ENCODE measurements at regions not wholly inside any gene's neighbourhood (a gene's known extent, or its start where the extent isn't known, plus 50 kb on each side); places are given as distances from the start of the nearest gene placed in this dataset.

DNA sequence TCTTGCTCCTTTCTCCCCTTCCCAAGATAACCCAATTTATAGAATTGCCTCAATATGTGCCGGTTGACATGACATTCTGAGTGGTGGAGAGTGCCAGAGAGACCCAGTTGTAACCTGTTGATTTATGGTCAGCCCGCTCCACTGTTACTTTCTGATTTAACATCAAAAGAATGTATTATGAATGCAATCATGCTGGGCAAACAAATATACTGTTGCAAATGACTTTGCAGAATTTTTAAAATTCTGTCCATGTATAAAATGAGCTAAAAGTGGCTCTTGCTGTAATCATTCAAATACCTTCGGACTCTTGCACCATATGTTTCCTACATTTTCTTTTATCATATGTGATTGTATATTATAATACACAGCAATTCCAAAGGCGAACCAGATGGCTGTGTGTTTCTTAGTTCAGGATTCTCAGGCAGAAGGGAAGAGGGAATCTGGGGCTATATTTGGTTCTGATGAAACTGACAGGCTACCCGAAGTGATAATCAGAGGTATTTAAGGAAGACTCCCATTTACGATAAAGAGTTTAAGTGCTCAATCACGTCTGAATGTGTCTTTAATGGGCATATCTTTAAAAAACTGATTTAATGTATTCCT, 131.7 kb downstream of the CLCN4 start:
- DNase-seq (ENCODE audit: low read depth in 2 of 3, low spot score in 2 of 3) = no peak

DNA sequence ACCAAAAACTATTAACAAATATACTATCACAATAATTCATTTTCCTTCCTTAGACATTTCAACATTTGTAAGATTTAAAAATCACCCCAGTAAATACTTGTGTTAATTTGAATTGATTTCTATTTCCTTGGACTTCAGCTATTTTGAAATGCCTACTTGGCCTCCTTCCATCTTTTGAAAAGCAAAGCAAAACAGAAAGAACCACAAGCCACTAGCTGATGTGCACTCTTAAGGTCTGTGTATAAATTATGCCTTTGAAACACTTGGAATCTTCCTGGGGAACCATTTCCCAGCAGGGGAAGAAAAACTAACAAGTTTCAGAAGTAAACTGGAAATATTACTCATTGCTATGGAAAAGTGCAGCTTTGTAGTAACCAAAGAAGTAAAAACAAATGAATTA, 139.8 kb downstream of the CLCN4 start:
- no peak for DNase-seq (ENCODE audit: low read depth in 2 of 3, low spot score in 2 of 3)

DNA sequence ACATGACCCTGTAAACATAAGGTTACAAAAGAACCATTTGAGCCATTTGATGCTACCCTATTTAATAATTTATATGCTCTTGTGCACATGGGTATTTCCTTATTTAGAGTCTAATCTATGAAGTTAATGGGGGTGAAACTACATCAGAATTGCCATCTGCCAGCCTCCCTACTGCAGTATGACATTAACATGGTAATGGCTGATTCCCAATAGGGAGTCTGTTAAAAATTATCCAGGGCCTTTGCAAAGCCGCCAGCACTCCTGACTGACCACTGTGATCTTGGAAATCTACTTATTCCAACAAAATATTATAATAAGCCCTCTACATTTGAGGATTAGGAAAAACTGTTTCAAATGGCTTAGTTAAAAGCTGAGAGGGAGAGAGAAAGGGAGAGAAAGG, 153.7 kb downstream of the CLCN4 start:
- DNase-seq (ENCODE audit: low read depth in 2 of 3, low spot score in 2 of 3) = no peak

DNA sequence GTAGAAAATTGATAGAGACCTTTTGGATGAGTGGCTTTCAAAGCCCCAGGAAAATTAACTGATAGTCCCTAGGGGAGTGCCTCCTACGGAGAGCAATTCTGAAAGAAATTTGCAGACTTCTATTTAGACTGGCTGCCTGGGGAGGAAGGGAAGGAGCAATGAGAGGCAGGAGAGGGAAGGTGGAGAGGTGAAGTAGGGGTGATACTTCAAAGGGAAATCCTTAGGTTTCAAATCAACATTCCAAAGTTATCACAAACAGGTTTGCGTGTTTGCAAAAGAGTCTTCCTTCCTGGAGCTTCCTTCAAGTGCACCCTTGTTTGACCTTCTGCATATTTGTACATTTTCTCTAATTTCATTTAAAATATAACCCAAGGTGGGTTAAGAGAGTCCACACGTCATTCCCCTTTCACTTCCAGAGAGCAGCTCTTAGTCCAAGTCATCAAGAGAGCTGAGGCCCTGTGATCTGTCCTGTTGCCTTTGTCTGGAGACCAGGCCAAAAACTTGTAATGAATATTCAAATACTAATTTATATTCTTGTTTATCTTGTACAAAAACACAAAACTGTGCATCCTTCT, 157.8 kb downstream of the CLCN4 start:
- no peak for DNase-seq (ENCODE audit: low read depth in 2 of 3, low spot score in 2 of 3)

- no peak for DNase-seq (ENCODE audit: low read depth in 2 of 3, low spot score in 2 of 3)
Observed at GRCh38 chrX:10325611-10326010, 168.8 kb downstream of the CLCN4 start.

DNA sequence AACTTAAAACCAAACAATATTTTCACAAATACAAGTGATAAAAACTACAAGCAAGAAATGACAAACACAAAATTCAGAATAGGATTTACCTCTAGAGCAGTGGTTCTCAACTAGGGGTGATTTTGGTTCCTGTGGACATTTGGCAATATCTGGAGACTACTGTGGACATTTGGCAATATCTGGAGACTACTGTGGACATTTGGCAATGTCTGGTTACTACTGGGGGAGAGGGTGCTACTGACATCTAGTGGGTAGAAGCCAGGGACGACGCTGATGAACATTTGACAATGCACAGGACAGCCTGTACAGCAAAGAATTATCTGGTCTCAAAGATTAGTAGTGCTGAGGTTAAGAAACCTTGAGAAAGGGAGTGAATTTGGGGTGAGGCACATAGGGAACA, 169.8 kb downstream of the CLCN4 start:
- DNase-seq (ENCODE audit: low read depth in 2 of 3, low spot score in 2 of 3) = no peak

DNA sequence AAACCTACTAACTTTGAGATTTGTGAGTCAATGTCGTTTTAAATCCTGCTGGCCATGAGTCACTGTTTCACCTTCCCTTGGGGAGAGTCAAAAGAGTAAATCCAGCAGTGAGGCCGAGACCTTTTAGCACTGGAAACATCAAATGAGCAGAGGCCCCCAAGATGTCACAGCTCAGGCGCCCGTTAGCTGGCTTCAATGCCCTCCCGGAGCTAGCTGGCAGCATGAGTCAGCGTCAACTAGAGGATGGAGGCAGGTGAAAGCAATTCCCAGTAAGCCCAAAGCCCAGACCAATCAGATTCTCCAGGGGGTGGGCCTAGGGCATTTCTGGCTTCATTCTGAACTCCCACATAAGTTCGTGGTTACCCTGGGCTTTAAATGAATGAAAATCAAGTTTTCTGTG, 170.9 kb downstream of the CLCN4 start:
- DNase-seq (ENCODE audit: low read depth in 2 of 3, low spot score in 2 of 3) = no peak

- no peak for DNase-seq (ENCODE audit: low read depth in 2 of 3, low spot score in 2 of 3)
Observed at GRCh38 chrX:10329984-10330383, 173.2 kb downstream of the CLCN4 start.

DNA sequence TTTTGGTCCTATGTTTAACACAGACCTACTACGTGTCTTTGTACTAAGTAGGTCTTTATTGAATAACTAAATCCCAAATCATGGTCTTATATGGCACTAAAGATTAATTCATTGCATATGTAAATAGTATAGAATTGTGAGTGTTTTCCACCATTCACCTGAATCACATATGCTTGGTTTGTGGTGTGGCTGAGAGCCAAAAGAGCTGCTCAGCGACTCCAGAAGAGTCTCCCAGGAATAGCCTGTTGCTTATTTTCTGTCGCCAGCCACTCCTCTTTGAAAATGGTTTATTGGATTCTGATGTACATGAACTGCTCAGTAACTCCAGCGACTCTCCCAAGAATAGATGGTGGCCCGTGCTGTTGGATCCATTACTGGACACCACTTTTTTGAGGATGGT, 184.5 kb downstream of the CLCN4 start:
- DNase-seq (ENCODE audit: low read depth in 2 of 3, low spot score in 2 of 3) = no peak

GRCh38 chrX:10350221-10350620, 193.4 kb downstream of the CLCN4 start:
- no peak for DNase-seq (ENCODE audit: low read depth in 2 of 3, low spot score in 2 of 3)

GRCh38 chrX:10350981-10351380, 194.2 kb downstream of the CLCN4 start:
- no peak for DNase-seq (ENCODE audit: low read depth in 2 of 3, low spot score in 2 of 3)

- no peak for DNase-seq (ENCODE audit: low read depth in 2 of 3, low spot score in 2 of 3)
Observed at GRCh38 chrX:10352536-10352935, 195.8 kb downstream of the CLCN4 start.

DNA sequence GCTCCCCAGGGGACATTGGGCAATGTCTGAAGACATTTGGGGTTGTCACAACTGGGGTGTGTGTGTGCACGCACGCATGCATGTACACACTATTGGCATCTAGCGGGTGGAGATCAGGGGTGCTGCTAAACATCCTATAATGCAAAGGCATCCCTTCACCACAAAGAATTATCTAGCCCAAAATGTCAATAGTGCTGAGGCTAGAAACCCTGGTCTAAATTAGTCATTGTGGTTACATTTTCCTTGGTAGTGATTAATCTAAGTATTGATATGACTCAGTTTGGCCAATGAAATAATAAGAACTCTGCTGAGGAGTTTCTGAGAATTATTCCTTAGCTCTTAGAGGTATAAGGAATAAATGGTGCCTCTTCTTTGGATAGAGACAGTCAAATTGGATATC, 200.2 kb downstream of the CLCN4 start:
- DNase-seq (ENCODE audit: low read depth in 2 of 3, low spot score in 2 of 3) = no peak

DNA sequence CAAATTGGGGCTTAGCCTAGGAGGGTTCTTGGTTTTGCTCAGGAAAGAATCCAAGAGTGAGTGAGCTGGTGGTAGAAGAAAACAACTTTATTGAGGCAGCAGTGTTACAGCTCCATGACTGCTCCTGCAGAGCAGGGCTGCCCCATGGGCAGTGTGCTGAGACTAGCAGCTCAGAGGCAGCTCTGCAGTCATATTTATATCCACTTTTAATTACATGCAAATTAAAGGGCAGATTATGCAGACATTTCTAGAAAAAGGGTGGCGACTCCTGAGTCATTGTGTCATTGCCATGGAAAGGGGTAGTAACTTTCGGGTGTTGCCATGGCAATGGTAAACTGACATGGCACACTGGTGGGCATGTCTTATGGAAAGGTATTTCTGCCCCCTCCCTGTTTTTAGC, 202.2 kb downstream of the CLCN4 start:
- DNase-seq (ENCODE audit: low read depth in 2 of 3, low spot score in 2 of 3) = no peak

GRCh38 chrX:10360116-10360515, 203.3 kb downstream of the CLCN4 start:
- DNase-seq (ENCODE audit: low read depth in 2 of 3, low spot score in 2 of 3) = no peak

DNA sequence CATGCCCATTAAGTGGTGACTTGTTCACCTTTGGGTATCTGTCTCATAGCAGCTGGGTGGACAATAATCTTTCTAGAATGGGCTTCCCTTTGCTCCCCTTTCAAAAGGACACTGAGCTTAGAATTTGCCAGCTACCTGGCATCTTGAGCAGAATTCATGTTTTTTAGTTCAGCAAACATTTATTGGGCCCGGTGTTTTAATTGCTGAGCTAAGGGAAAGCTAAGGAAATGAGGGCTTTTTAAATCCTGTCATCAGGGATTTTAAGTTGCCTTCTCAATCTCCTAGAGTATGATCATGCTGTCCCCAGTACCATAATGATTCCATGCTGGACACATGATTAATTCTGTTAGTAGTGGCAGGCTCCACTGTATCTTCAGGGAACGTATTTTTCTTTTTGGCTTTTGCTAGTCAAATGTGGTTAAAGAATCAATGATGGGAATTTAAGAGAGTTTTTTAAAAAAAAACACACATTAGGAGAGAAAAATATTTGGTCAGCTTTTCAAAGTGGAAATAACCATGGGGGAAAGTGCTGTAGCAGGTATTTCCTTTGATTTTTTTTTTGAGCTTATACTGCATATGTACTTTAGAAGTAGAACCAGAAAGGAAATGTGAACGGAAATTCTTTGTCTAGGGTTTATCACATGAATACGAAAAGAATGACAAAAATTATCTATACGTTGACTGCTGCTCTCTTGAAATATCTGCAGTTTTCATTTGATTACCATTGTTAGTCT, 208.9 kb downstream of the CLCN4 start:
- DNase-seq (ENCODE audit: low read depth in 2 of 3, low spot score in 2 of 3) = no peak

DNA sequence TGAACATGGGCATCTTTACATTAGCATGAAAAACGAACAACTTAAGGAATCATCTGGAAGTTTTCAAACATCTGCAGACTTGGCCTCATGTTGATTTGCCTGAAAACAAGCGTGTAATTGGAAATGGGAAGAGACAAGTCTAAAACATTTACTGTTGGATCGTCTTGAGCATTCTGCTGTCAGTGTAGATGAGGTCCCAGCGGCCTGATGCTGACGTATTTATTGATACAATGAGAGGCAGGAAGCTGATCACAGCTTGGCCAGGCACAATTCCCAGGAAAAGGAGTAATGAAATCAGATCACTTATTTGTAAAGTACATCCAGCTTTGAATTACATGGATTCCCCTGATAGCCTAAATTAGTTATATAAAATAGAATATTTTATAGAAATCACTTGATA, 210.6 kb downstream of the CLCN4 start:
- no peak for DNase-seq (ENCODE audit: low read depth in 2 of 3, low spot score in 2 of 3)

GRCh38 chrX:10370976-10371375, 214.2 kb downstream of the CLCN4 start:
- no peak for DNase-seq (ENCODE audit: low read depth in 2 of 3, low spot score in 2 of 3)

DNA sequence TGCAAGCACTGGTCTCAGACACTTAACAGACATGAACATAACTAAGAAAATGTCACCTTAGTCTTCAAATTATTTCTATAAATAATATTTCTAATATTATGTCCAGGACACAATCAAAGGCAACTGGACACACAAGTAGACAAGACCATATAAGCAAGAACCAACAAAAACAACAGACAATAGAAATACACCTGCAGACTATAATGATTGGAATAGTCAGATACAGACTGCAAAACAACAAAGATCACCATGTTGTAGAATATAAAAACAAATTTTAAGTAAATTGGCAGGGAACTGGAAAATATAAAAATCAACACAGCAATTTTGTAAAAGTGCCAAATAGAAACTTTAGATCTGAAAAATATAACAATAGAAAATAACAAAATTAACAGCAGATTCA, 220.7 kb downstream of the CLCN4 start:
- DNase-seq (ENCODE audit: low read depth in 2 of 3, low spot score in 2 of 3) = no peak

DNA sequence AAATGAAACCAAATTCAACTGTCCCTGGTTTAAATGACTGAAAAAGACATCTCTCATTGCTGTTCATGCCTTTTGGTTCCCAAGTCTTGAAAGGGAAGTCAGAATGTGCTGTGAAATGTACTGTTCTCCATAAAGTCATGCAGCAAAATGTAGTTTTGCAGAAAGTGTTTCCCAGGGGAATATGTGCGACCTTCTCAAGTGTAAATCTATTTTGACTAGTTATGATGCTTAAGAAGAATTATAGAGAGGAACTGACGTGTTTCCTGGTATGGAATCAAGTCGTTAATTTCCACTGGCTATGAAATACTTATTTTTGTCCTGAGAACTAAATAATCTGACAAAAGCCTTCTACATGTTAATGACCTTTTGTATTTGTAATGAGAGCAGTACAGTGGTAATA, 223.1 kb downstream of the CLCN4 start:
- peak in 1 of 3 donors; percentile 0 for DNase-seq (ENCODE audit: low read depth in 2 of 3, low spot score in 2 of 3)

DNA sequence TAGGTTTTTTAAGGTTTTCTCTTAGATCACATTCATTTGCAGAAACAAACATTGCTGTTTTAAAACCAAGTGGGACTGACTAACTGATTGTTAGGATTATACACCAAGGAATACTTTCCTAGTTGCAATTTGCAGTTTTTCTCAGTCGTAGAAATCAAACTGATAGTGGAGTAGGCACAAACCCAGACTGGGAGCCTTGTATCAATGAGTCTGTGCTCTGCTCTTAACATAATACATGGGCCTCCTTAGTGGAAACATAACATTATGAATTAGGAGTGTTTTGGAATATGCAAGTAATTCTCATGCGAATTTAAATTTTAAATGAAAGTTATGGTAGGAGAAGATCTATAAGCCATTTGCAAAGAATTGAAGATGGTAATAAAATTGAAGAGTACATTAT, 223.5 kb downstream of the CLCN4 start:
- no peak for DNase-seq (ENCODE audit: low read depth in 2 of 3, low spot score in 2 of 3)

DNA sequence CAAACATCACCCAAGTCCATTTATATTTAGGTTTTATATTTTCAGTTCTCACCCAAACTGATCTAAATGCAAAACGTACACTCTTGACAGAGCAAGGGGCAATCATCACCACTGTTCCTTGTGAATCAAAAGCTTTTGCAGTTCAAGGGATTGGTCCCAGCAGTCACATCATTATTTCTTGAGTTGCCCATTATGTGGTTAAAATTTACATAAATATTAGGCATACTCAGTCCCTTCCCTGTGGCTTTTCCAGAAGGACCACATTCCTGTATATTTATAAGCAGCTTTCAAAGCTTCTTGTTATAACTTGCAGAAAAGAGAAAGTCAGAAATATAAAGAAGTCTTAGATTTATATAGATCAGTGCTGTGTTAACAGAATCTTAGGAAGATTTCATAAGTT, 224.4 kb downstream of the CLCN4 start:
- no peak for DNase-seq (ENCODE audit: low read depth in 2 of 3, low spot score in 2 of 3)
